BE2C (cell line): ENCODE measurements at regions not wholly inside any gene's neighbourhood (a gene's known extent, or its start where the extent isn't known, plus 50 kb on each side); places are given as distances from the start of the nearest gene placed in this dataset.

Experiments used
- DNase-seq: peaks from one replicate; pipeline ENCODE4 v3.0.0-alpha.2; 2020
- H3K27me3 ChIP-seq: fragments of 250-450 bp; sonication (Bioruptor Pico); 2 replicates; pipeline ENCODE4 v1.5.1; 2020; ENCODE audit warnings: mild to moderate bottlenecking
- H3K36me3 ChIP-seq: fragments of 250-450 bp; sonication (Bioruptor Pico); 2 replicates; pipeline ENCODE4 v1.5.1; 2020; ENCODE audit warnings: mild to moderate bottlenecking
- H3K4me1 ChIP-seq: fragments of 250-450 bp; sonication (Bioruptor Pico); 2 replicates; pipeline ENCODE4 v1.5.1; 2020
- H3K4me3 ChIP-seq: 2 replicates; pipeline ENCODE4 v1.5.1; 2011; ENCODE audit warnings: low read depth, low read length
- H3K9me3 ChIP-seq: fragments of 250-450 bp; sonication (Bioruptor Pico); 2 replicates; pipeline ENCODE4 v1.5.1; 2020
- CTCF ChIP-seq: IDR thresholded peaks from 2 replicates; pipeline ENCODE4 v1.5.1; 2012; ENCODE audit warnings: mild to moderate bottlenecking, low read depth, low read length

- H3K9me3 ChIP-seq, result no peaks in the 10 kb centered on the region
- peaks cover 13% of the 10 kb centered on the region for H3K27me3 ChIP-seq
- peaks cover 3% of the 10 kb centered on the region; the same call in 1 of the 2 replicates for H3K4me1 ChIP-seq
- TF ChIP-seq CTCF, result no peak
- peak; percentile 67 for DNase-seq
- peak overlapping the region; percentile 16 for H3K4me3 ChIP-seq
- no peaks in the 10 kb centered on the region for H3K36me3 ChIP-seq
These were observed 112.9 kb upstream of the SLC6A11 start for GRCh38 chr3:10702961-10703740.

GRCh38 chr3:10703875-10704274, 112.2 kb upstream of the SLC6A11 start:
- Histone ChIP-seq H3K36me3 (no peaks in the 10 kb centered on the region), H3K27me3 (peaks cover 13% of the 10 kb centered on the region), H3K4me1 (no peaks in the 10 kb centered on the region), H3K4me3 (no peak overlapping the region), H3K9me3 (no peaks in the 10 kb centered on the region)
- peak; percentile 59 for TF ChIP-seq CTCF
- peak; percentile 29 for DNase-seq

DNA sequence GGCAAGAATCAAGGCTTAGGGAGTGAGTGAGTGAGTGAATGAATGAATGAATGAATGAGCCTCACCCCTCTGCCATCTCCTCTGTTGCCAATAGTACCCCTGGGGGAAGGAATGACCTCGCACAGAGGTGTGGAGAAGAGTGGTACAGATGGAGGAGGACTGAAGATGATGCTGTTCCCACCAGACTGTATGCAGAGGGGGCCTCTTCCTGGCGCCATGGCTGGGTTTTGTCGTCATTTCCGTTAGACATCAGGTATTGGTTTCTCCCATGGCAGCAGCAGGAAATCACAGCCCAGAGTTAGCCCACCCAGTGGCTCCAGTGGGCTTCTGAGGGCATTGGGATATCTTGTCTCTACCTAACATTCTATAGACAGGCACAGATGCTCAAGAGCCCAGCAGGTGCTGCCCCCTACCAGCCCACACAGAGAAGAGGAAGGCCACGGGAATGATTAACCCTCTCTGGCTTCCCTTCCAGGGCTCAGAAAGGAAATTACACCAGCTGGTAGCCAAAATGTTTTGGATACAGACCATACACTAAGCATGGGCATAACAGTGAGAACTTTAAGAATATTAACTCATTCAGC, 109.8 kb upstream of the SLC6A11 start:
- Histone ChIP-seq H3K9me3 (no peaks in the 10 kb centered on the region), H3K4me3 (no peak overlapping the region), H3K4me1 (no peaks in the 10 kb centered on the region), H3K36me3 (no peaks in the 10 kb centered on the region), H3K27me3 (peaks cover 13% of the 10 kb centered on the region)
- peak; percentile 29 for TF ChIP-seq CTCF
- DNase-seq, result no peak

GRCh38 chr3:10706740-10707399, 109.2 kb upstream of the SLC6A11 start:
- H3K9me3 ChIP-seq, result no peaks in the 10 kb centered on the region
- TF ChIP-seq CTCF, result no peak
- H3K36me3 ChIP-seq, result no peaks in the 10 kb centered on the region
- H3K4me1 ChIP-seq, result no peaks in the 10 kb centered on the region
- no peak for DNase-seq
- H3K27me3 ChIP-seq, result peaks cover 13% of the 10 kb centered on the region
- no peak overlapping the region; the same call in 1 of the 2 replicates for H3K4me3 ChIP-seq

DNA sequence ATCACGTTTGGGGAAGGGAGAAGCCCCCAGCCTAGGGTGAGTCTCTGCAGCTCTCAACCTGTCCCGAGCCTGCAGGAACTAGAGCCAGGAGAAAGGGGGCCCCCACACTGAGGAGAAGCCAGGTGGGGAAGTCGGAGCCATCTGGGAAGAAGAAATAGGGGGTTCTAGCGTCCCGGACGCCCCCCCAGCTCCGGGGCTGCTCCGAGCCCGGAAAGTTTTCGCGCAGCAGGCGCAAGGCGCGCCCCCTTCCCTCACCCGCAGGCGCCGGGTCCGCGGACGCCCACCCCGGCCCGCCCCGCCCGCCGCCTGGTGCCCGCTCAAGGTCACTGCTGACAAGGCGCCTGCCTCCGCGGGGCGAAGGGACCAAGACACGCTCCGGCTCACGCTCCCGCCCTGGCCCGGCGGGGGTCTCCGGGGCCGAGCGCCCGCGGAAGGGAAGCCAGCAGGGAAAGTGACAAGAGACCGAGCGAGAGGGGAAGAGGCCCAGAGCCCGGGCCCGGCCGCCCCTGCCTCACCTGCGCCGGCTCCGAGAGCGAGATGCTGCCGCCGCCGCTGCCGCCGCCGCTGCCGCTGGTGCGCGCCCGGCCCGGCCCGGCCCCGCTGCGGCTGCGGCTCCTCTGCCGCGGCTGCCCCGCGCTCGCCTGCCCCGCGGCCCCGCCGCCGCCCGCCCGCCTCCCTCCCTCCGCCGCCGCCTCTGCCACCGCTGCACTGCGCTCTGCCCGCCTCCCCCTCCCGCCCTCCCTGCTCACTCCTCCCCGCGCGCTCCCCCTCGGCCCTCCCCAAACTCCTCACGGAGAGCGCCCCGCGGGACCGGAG, 108.4 kb upstream of the SLC6A11 start:
- Histone ChIP-seq H3K36me3 (no peaks in the 10 kb centered on the region), H3K9me3 (no peaks in the 10 kb centered on the region), H3K4me1 (no peaks in the 10 kb centered on the region), H3K4me3 (no peak overlapping the region; the same call in none of the 2 replicates), H3K27me3 (peaks cover 13% of the 10 kb centered on the region)
- no peak for DNase-seq
- TF ChIP-seq CTCF, result no peak
